Calu3 (cell line): ENCODE measurements at regions not wholly inside any gene's neighbourhood (a gene's known extent, or its start where the extent isn't known, plus 50 kb on each side); places are given as distances from the start of the nearest gene placed in this dataset.
A peak's percentile ranks its signal among the peaks of the same experiment; 100 is the strongest.

Source experiments
- BruUV-seq: library from RNA; stranded (reverse); fragments of 400-500 nt; replicated peaks from 2 replicates; lab custom pipeline; 2021; lab: Mats Ljungman, UMichigan
- CTCF ChIA-PET: fragments of 300-600 bp; sonication (Branson Sonifier 250); formaldehyde crosslinking; loops from one replicate; lab custom pipeline; 2022; ENCODE audit warnings: antibody characterized with exemption; lab: Charles Lee
- DNase-seq: peaks from one replicate; pipeline ENCODE4 v3.0.0; 2022
- H3K27ac Mint-ChIP-seq: one replicate; pipeline ENCODE4 v1.8.0; 2022; ENCODE audit warnings: mixed read lengths; ENCODE audit not compliant: unreplicated experiment
- H3K27me3 Mint-ChIP-seq: one replicate; pipeline ENCODE4 v1.8.0; 2022; ENCODE audit warnings: mixed read lengths; ENCODE audit not compliant: unreplicated experiment
- H3K36me3 Mint-ChIP-seq: one replicate; pipeline ENCODE4 v1.8.0; 2022; ENCODE audit warnings: mild to moderate bottlenecking, moderate library complexity, mixed read lengths; ENCODE audit not compliant: insufficient read depth, unreplicated experiment
- H3K4me1 Mint-ChIP-seq: one replicate; pipeline ENCODE4 v1.8.0; 2022; ENCODE audit warnings: mild to moderate bottlenecking, low read depth, mixed read lengths; ENCODE audit not compliant: unreplicated experiment
- H3K4me3 Mint-ChIP-seq: one replicate; pipeline ENCODE4 v1.8.0; 2022; ENCODE audit warnings: mild to moderate bottlenecking, low read depth, moderate library complexity, mixed read lengths; ENCODE audit not compliant: unreplicated experiment
- H3K9me3 Mint-ChIP-seq: one replicate; pipeline ENCODE4 v1.8.0; 2022; ENCODE audit warnings: low read depth, mixed read lengths; ENCODE audit not compliant: unreplicated experiment
- intact Hi-C: fragments of 100-400 bp; cut with micrococcal nuclease; formaldehyde crosslinking; loops from one replicate; pipeline ENCODE4 v1.10.0; 2022; ENCODE audit not compliant: unreplicated experiment
- TF ChIP-seq, protein P1 (sequence below): fragments of 200-600 bp; IDR thresholded peaks from one replicate; pipeline ENCODE4 v1.8.0; 2022; ENCODE audit warnings: antibody characterized with exemption; ENCODE audit not compliant: unreplicated experiment

- no peaks in the 10 kb centered on the region for H3K36me3 Mint-ChIP-seq
- peak overlapping the region; percentile 38 for H3K27ac Mint-ChIP-seq
- no peak for DNase-seq
- H3K4me3 Mint-ChIP-seq: no peak overlapping the region
- BruUV-seq: no TSS peak
- intact Hi-C loops: loop anchor here (5.0 kb wide), 4 partner anchors 174 to 536 kb away; no protein-coding TSS in a partner anchor
- CTCF ChIA-PET: no interaction called here
- H3K4me1 Mint-ChIP-seq: no peaks in the 10 kb centered on the region
- no peaks in the 10 kb centered on the region for H3K27me3 Mint-ChIP-seq
- no peaks in the 10 kb centered on the region for H3K9me3 Mint-ChIP-seq
- TF ChIP-seq, protein P1, sequence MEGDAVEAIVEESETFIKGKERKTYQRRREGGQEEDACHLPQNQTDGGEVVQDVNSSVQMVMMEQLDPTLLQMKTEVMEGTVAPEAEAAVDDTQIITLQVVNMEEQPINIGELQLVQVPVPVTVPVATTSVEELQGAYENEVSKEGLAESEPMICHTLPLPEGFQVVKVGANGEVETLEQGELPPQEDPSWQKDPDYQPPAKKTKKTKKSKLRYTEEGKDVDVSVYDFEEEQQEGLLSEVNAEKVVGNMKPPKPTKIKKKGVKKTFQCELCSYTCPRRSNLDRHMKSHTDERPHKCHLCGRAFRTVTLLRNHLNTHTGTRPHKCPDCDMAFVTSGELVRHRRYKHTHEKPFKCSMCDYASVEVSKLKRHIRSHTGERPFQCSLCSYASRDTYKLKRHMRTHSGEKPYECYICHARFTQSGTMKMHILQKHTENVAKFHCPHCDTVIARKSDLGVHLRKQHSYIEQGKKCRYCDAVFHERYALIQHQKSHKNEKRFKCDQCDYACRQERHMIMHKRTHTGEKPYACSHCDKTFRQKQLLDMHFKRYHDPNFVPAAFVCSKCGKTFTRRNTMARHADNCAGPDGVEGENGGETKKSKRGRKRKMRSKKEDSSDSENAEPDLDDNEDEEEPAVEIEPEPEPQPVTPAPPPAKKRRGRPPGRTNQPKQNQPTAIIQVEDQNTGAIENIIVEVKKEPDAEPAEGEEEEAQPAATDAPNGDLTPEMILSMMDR: no peak
These were observed 176.4 kb upstream of the TRPC4 start for GRCh38 chr13:38046049-38046376.

GRCh38 chr13:38045278-38046048 lies 175.9 kb upstream of the TRPC4 start:
- no peaks in the 10 kb centered on the region for H3K27me3 Mint-ChIP-seq
- DNase-seq: peak; percentile 23
- TF ChIP-seq, protein P1: peak; percentile 33
- no peak overlapping the region for H3K27ac Mint-ChIP-seq
- no peaks in the 10 kb centered on the region for H3K9me3 Mint-ChIP-seq
- CTCF ChIA-PET: no interaction called here
- BruUV-seq: no TSS peak
- no peaks in the 10 kb centered on the region for H3K36me3 Mint-ChIP-seq
- H3K4me1 Mint-ChIP-seq: no peaks in the 10 kb centered on the region
- H3K4me3 Mint-ChIP-seq: no peak overlapping the region
- intact Hi-C loops: loop anchor here (5.0 kb wide), 4 partner anchors 173 to 537 kb away; no protein-coding TSS in a partner anchor

- Mint-ChIP-seq H3K36me3 (no peaks in the 10 kb centered on the region), H3K4me1 (no peaks in the 10 kb centered on the region), H3K4me3 (no peak overlapping the region), H3K27ac (no peak overlapping the region), H3K9me3 (no peaks in the 10 kb centered on the region), H3K27me3 (no peaks in the 10 kb centered on the region)
- no TSS peak for BruUV-seq
- no peak for DNase-seq
- CTCF ChIA-PET: interaction anchor here (0.7 kb wide), 1 partner anchor 174 kb away, joined by 3 read pairs; no protein-coding TSS in a partner anchor
- TF ChIP-seq, protein P1: no peak
- intact Hi-C loops: no loop called here
These were observed 174.5 kb upstream of the TRPC4 start for GRCh38 chr13:38044067-38044466.

DNA sequence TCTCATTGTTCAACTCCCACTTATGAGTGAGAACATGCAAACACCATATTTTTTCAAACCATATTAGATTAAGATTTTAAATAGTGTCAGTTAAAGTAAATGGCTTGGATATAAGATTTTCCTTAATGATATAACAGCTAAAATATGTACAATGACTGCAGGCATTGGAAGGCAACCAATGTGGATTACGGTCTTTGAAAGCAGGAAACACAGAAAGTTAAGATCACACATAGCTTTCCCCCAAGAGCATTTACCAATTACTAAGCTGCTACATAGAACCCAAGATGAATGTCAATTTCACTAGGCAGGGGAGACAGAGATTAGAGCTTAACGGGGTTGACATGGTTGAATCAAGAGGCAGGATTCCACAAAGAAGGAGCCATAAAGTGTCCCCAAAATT lies 173.2 kb upstream of the TRPC4 start:
- no peak overlapping the region for H3K4me3 Mint-ChIP-seq
- TF ChIP-seq, protein P1: no peak
- H3K27ac Mint-ChIP-seq: no peak overlapping the region
- H3K4me1 Mint-ChIP-seq: no peaks in the 10 kb centered on the region
- CTCF ChIA-PET: no interaction called here
- intact Hi-C loops: no loop called here
- no peak for DNase-seq
- H3K27me3 Mint-ChIP-seq: no peaks in the 10 kb centered on the region
- no peaks in the 10 kb centered on the region for H3K9me3 Mint-ChIP-seq
- no peaks in the 10 kb centered on the region for H3K36me3 Mint-ChIP-seq
- BruUV-seq: no TSS peak
